ENCODE measurements at regions not wholly inside any gene's neighbourhood (a gene's known extent, or its start where the extent isn't known, plus 50 kb on each side); places are given as distances from the start of the nearest gene placed in this dataset.

- no peaks in the 10 kb centered on the region for H3K36me3 ChIP-seq (ENCODE audit: control insufficient read depth in 1 of 2, insufficient read depth in 2 of 2, low read length in 2 of 2)
- no peaks in the 10 kb centered on the region for H3K79me2 ChIP-seq (ENCODE audit: insufficient read depth, low read length)
- no peak overlapping the region for H3K27ac ChIP-seq (ENCODE audit: low read depth, low read length)
- H3K9me2 ChIP-seq (ENCODE audit: insufficient read depth) = no peaks in the 10 kb centered on the region
- TF ChIP-seq, protein P1, sequence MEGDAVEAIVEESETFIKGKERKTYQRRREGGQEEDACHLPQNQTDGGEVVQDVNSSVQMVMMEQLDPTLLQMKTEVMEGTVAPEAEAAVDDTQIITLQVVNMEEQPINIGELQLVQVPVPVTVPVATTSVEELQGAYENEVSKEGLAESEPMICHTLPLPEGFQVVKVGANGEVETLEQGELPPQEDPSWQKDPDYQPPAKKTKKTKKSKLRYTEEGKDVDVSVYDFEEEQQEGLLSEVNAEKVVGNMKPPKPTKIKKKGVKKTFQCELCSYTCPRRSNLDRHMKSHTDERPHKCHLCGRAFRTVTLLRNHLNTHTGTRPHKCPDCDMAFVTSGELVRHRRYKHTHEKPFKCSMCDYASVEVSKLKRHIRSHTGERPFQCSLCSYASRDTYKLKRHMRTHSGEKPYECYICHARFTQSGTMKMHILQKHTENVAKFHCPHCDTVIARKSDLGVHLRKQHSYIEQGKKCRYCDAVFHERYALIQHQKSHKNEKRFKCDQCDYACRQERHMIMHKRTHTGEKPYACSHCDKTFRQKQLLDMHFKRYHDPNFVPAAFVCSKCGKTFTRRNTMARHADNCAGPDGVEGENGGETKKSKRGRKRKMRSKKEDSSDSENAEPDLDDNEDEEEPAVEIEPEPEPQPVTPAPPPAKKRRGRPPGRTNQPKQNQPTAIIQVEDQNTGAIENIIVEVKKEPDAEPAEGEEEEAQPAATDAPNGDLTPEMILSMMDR (IDR thresholded peaks at IDR 0.05 in 2 of 3, conservative IDR thresholded peaks at IDR 0.05 in 1 of 3; ENCODE audit: borderline replicate concordance in 1 of 3, insufficient read depth in 1 of 3, low read depth in 2 of 3, low read length in 2 of 3) = no peak
- no peak for TF ChIP-seq RAD21 (IDR thresholded peaks at IDR 0.05; ENCODE audit: low read depth)
- TF ChIP-seq POLR2A (IDR thresholded peaks at IDR 0.05; ENCODE audit: borderline replicate concordance, extremely low read depth, insufficient read depth, insufficient read length) = no peak
- TF ChIP-seq ZNF274 (IDR thresholded peaks at IDR 0.05; ENCODE audit: low read depth, low read length) = no peak
- no peak for TF ChIP-seq POLR2AphosphoS5 (IDR thresholded peaks at IDR 0.05; ENCODE audit: low read depth, low read length)
- no peak for TF ChIP-seq JUND (IDR thresholded peaks at IDR 0.05)
- no peak for TF ChIP-seq CBX3 (IDR thresholded peaks at IDR 0.05; ENCODE audit: low read depth)
- TF ChIP-seq CEBPB (IDR thresholded peaks at IDR 0.05; ENCODE audit: low read depth) = no peak
- no peak for TF ChIP-seq EGR1 (IDR thresholded peaks at IDR 0.05; ENCODE audit: low read depth)
- no peak for TF ChIP-seq ZBTB33 (IDR thresholded peaks at IDR 0.05; ENCODE audit: extremely low read depth, insufficient replicate concordance, low read length)
- no peak for TF ChIP-seq SIN3A (IDR thresholded peaks at IDR 0.05; ENCODE audit: low read depth)
- TF ChIP-seq YY1 (IDR thresholded peaks at IDR 0.05; ENCODE audit: extremely low read depth, insufficient replicate concordance, low read depth, low read length) = no peak
- no peak for TF ChIP-seq ELF1 (IDR thresholded peaks at IDR 0.05; ENCODE audit: borderline replicate concordance, low read depth)
- no peak for TF ChIP-seq EZH2 (IDR thresholded peaks at IDR 0.05)
- no peak for TF ChIP-seq SP1 (IDR thresholded peaks at IDR 0.05; ENCODE audit: low read depth)
- TF ChIP-seq, protein P2, sequence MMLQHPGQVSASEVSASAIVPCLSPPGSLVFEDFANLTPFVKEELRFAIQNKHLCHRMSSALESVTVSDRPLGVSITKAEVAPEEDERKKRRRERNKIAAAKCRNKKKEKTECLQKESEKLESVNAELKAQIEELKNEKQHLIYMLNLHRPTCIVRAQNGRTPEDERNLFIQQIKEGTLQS (IDR thresholded peaks at IDR 0.05) = no peak
- CTCF ChIA-PET = no interaction called here
- H3K4me3 ChIP-seq (replicated peaks in 1 of 2; ENCODE audit: low read depth in 1 of 2, low read length in 2 of 2) = no peak overlapping the region
- H3K9ac ChIP-seq (ENCODE audit: low read length) = no peak overlapping the region
- H3K4me1 ChIP-seq (ENCODE audit: control insufficient read depth in 1 of 2, insufficient read depth in 2 of 2, low read length in 2 of 2) = no peaks in the 10 kb centered on the region
- no peaks in the 10 kb centered on the region for H3K9me3 ChIP-seq (ENCODE audit: control insufficient read depth in 1 of 2, insufficient read depth in 1 of 2, low read depth in 1 of 2, low read length in 2 of 2)
- H4K20me1 ChIP-seq (ENCODE audit: insufficient read depth) = no peaks in the 10 kb centered on the region
- ATAC-seq (no peak), DNase-seq (ENCODE audit: low read depth, low spot score) (no peak)
- intact Hi-C loops (cut with micrococcal nuclease) = no loop called here
- RAD21 ChIA-PET (ENCODE audit: low non-redundant PET in 1 of 2, low total read pairs in 2 of 2, uncharacterized antibody in 2 of 2, unreplicated experiment in 2 of 2) = no interaction called here
- POLR2A ChIA-PET = no interaction called here
- H3K27me3 ChIP-seq (ENCODE audit: insufficient read depth, low read length) = peaks cover 68% of the 10 kb centered on the region
- no peak overlapping the region for H3K4me2 ChIP-seq (ENCODE audit: low read length)
- no peak overlapping the region for H2AFZ ChIP-seq (ENCODE audit: low read depth, low read length, poor library complexity, severe bottlenecking)
- no TSS peak for BruUV-seq (replicated peaks)
Measured at GRCh38 chr12:3944620-3945019, 71.4 kb upstream of the PARP11 start.

Measured in HCT116 (cell line).